Posterior cingulate gyrus (tissue), 11 donors: ENCODE measurements at regions not wholly inside any gene's neighbourhood (a gene's known extent, or its start where the extent isn't known, plus 50 kb on each side); places are given as distances from the start of the nearest gene placed in this dataset.
A peak's percentile ranks its signal among the peaks of the same experiment; 100 is the strongest.
"Not testable (repeated sequence)": the region's sequence is repeated elsewhere in the genome, so short reads cannot be mapped to it uniquely, and the experiment has no call there.

Source experiments
- DNase-seq, 10 donors: peaks; one replicate each; pipeline versions ENCODE4 v3.0.0 to v3.0.0-alpha.2; 2020 to 2021; ENCODE audit warnings: mixed read lengths in 3 of 10
- intact Hi-C: fragments of 100-400 bp; cut with DNase I; formaldehyde crosslinking; loops from one replicate; pipeline ENCODE4 v1.15.1; 2023

- no peak for DNase-seq
- intact Hi-C loops: no loop called here
Measured at GRCh38 chr12:28023156-28023887, 50.8 kb upstream of the PTHLH start.

DNA sequence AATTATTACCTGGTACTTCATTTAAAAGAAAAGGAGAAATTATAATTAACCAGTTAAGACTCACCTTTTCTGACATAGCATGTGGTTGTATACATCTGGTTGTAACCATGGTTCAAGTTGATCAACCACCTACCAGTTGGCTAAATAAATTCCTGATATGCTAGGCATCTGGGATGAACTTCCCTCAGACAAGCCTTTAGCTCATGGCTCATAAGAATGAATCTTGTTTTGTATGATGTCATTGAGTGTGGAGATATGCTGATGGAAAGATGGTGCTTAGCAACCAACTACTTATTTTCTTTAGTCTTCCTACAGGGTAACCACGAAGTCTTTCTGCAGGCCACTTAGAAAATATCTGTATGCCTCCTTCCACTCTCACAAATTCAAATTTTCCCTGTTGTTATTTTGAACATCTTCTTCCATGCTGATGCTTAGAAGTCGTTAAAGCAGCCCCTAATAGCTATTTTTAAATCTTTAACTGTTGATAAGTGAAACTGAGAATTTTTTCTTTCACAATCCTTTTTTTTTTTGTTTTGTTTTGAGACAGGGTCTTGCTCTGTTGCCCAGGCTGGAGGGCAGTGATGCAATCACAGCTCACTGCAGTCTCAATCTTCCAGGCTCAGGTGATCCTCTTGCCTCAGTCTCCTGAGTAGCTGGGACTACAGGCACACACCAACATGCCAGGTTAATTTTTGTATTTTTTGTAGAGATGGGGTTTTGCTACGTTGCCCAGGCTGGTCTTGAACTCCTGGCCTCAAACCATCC is 51.9 kb upstream of the PTHLH start:
- intact Hi-C loops: no loop called here
- DNase-seq: no peak

GRCh38 chr12:28025821-28026505 is 53.4 kb upstream of the PTHLH start:
- no peak for DNase-seq
- intact Hi-C loops: no loop called here

DNA sequence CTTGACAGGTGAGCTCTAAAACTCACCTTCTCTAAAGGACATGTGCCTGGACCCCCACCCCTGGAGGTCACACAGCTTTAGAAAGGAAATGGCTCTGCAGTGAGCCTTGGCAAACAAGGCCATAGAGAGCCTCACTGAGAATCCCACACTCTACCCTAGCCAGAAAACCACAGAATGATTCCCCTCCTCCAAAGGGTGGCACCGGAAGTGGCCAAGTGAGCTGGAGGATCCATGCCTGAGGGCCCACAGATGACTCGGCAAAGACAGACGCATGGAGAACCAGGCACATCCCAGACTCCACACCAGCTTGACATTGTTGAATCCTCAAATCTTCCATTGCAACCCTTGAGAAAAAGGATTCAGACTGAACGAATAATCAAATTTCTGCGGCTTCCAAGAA is 54.2 kb upstream of the PTHLH start:
- DNase-seq: peak in 1 of 10 donors; percentile 68
- intact Hi-C loops: no loop called here

GRCh38 chr12:28027328-28027727 is 54.8 kb upstream of the PTHLH start:
- no peak for DNase-seq
- intact Hi-C loops: no loop called here

DNA sequence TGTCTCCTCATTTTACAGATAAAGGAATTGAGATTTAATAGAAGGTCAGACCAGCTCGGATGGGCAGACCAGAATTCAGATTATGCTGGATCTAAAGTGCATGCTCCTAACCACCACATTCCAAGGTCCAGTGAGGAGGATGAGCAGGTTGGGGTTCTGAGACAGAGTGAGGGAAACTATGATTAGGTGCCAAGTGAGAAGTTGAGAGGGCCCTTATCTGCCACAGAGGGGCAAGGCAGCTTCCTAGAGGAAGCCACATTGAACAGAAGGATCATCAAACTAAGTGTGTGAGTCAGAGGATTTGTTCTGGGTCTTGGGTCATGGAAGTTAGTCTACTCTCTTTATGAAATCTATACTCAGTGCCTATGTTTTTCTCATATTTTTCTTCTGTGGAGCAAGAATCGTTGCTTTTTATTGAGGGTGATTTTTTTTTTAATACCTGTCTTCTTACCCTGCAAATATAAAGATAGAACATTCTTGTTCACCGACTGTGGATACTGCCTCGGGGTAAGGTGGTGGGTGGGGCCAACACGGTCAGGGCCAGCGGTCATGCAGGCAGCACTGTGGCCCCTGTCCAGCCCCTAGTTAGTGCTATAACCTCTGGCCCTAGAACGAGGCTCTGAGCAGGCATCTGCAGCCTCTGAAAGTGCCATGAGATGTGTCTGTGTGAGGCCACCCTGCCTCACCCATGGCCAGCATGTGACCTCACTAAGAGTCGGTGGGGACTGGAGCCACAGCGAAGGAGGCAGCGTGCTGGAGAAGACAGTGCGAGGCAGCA is 55.6 kb upstream of the PTHLH start:
- DNase-seq: peak in 1 of 10 donors; percentile 55
- intact Hi-C loops: no loop called here

GRCh38 chr12:28032811-28033537 is 60.4 kb upstream of the PTHLH start:
- intact Hi-C loops: no loop called here
- no peak for DNase-seq

DNA sequence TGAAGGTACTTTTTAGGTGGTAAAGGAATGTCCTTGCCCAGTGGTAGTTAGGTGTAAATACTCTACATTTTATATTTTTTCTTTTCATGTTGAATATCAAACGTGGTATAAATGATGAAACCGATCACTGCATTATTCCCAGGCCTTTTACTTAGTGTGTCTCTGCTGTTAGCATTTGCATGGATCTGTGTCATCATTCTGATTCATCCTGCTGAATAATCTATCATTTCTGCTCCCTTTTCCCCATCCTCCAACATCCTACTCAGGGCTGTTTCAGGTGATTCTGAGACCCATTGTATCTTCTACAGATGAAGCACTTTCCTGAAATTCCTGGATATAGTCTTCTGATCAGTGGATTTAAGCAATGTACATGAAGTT is 61.0 kb upstream of the PTHLH start:
- no peak for DNase-seq
- intact Hi-C loops: no loop called here

GRCh38 chr12:28034271-28034670 is 61.7 kb upstream of the PTHLH start:
- intact Hi-C loops: no loop called here
- DNase-seq: no peak

DNA sequence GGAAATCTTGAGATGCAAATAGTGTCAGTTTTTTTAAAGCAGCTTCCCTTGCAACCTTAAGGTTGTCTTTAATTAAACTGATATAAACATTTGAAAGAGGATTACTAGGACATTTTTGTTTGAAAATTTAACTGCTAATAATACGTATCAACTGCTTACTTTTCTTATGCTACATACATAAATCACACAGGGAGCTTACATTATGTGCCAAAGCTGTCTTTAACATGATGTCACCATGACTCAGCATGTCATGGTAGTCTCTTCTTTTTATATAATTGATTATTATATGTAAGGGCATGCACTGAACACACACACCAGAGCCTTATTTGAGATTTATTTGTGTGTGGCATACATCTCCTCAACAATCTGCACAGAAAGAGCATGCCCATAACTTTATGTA is 63.0 kb upstream of the PTHLH start:
- intact Hi-C loops: no loop called here
- DNase-seq: no peak

DNA sequence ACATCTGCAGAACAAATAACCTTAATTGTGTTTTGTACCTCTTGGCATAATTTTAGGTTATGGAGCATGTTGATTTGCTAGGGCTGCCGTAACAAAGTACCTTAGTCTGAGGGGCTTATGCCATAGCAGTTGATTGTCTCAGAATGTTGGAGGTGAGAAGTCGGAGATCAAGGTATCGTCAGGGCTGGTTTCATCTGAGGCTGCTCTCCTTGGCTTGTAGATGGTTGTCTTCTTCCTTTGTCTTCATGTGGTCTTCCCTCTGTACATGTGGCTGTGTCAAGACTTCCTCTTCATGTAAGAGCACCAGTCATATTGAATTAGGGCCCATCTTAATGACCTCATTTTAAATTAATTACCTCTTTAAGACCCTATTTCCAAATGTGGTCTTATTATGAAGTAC is 64.4 kb upstream of the PTHLH start:
- intact Hi-C loops: no loop called here
- no peak for DNase-seq

GRCh38 chr12:28040246-28040645 is 67.7 kb upstream of the PTHLH start:
- intact Hi-C loops: no loop called here
- DNase-seq: no peak

DNA sequence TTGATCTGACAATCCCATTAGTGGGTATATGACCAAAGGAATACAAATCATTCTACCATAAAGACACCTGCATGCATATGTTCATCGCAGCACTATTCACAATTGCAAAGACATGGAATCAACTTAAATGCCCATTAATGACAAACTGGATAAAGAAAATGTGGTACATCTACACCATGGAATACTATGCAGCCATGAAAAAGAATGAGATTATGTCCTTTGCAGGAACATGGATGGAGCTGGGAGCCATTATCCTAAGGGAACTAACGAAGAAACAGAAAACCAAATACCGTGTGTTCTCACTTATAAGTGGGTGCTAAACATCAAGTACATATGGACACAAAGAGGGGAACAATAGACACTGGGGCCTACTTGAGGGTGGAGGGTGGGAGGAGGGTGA is 74.1 kb upstream of the PTHLH start:
- intact Hi-C loops: not testable (repeated sequence)

GRCh38 chr12:28050606-28051005 is 78.1 kb upstream of the PTHLH start:
- no peak for DNase-seq
- intact Hi-C loops: no loop called here

More for the DNA sequence above, 74.1 kb upstream of the PTHLH start:
- not testable (repeated sequence) for DNase-seq

DNA sequence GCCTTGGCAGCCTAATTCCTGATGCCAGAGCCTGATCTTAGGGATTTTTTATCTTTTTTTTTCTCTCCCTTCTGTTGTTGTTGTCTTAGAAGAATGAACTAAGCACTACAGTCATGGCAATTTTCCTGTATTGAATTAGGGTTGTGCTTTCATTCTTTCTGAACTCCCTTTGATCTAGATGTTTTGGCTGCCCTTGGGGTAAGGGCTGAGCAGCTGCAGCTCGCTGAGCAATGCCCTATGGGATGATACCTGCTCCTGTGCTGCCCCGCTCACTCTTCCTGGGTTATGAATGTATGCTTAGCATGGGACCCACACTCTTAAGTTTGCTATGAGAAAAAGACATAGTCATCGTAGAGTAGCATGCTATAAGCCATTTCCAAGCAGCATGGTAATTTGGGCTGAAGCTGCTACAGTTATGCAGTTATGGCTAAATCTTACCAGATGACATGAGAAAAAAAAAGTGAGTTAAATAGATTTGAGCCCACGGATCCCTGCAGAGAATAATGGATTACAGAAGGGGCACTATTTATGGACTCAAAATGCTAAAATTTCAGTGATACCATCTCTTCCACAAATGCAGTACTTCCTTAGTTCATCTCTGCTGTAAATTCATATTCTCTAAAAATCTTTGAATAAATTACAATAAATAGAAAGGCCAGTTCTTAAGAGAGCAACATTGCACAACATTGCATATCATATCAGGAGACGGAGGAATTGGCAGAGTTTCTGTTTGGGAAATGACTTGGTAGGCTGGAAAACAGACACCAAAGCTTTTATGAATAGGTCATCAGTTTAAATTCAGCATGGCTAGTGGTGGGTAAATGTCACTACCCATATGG is 79.2 kb upstream of the PTHLH start:
- intact Hi-C loops: no loop called here
- no peak for DNase-seq

- intact Hi-C loops: no loop called here
- no peak for DNase-seq
Measured at GRCh38 chr12:28053564-28053963, 81.0 kb upstream of the PTHLH start.

DNA sequence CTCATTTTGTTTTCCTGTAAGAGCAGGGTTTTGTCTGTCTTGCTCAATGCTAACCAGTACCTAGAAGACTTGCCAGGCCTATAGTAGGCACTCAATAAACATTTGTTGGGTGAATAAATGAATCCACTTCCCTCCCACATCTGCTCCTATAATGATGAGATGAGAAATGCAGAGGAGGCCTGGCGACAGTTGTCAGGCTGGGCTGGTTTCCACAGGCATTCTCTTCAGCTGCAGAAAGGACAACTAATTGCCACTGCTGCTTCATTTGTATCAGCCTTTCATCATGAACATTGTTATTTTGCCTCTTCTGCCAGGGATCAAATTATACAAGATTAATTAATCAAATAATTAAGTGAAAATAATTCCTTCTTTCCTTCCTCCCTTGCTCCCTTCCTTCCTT is 82.0 kb upstream of the PTHLH start:
- DNase-seq: peak in 3 of 10 donors; percentile 14 to 77 (median 74)
- intact Hi-C loops: no loop called here

GRCh38 chr12:28057856-28058615 is 85.5 kb upstream of the PTHLH start:
- DNase-seq: no peak
- intact Hi-C loops: no loop called here

- DNase-seq: no peak
- intact Hi-C loops: no loop called here
Measured at GRCh38 chr12:28059220-28059619, 86.7 kb upstream of the PTHLH start.
